ENCODE measurements at regions not wholly inside any gene's neighbourhood (a gene's known extent, or its start where the extent isn't known, plus 50 kb on each side); places are given as distances from the start of the nearest gene placed in this dataset.

GRCh38 chrX:150225756-150226155 is 137.4 kb upstream of the MAMLD1 start:
- ChIA-PET POLR2A (no interaction called here), CTCF (ENCODE audit: low intra/inter-chr PET ratio) (no interaction called here)
- Histone ChIP-seq H3K9ac (ENCODE audit: insufficient read depth in 1 of 2, low read depth in 2 of 2, low read length in 2 of 2) (no peak overlapping the region), H3K27me3 (ENCODE audit: control insufficient read depth in 2 of 2, insufficient read depth in 2 of 2, low read length in 2 of 2) (peaks cover 0 to 8% of the 10 kb centered on the region in 2 experiments; a peak in 2 of 5 replicates), H4K20me1 (replicated peaks; ENCODE audit: control insufficient read depth, insufficient read depth, low read length) (0 out of 2 replicates have a peak, but pooled peaks cover 4% of the 10 kb centered on the region), H3K4me2 (ENCODE audit: insufficient read depth, low read length) (no peak overlapping the region), H3K36me3 (ENCODE audit: control insufficient read depth, insufficient read depth, low read length) (no peaks in the 10 kb centered on the region), H3K4me1 (replicated peaks in 1 of 2; ENCODE audit: control insufficient read depth in 2 of 2, insufficient read depth in 2 of 2, low read length in 2 of 2) (no peaks in the 10 kb centered on the region), H2AFZ (ENCODE audit: low read depth, low read length) (no peak overlapping the region), H3K27ac (ENCODE audit: extremely low read depth, low read depth, low read length) (no peak overlapping the region), H3K4me3 (no peak overlapping the region), H3K9me3 (replicated peaks; ENCODE audit: control insufficient read depth, insufficient read depth, low read depth, low read length) (no peaks in the 10 kb centered on the region), H3K79me2 (ENCODE audit: control insufficient read depth, insufficient read depth, low read length) (no peaks in the 10 kb centered on the region), H3K9me1 (ENCODE audit: control insufficient read depth, insufficient read depth, low read length) (no peaks in the 10 kb centered on the region)
- in situ Hi-C loops (cut with MboI) = no loop called here
- intact Hi-C loops (cut with micrococcal nuclease) = no loop called here
- no TSS peak for BruUV-seq (replicated peaks)
- ATAC-seq = no peak
- WGBS (ENCODE audit: insufficient coverage, low coverage, missing lambda C conversion rate) = 4% methylated on average over 11 of the region's 11 CpGs
- TF ChIP-seq TFAP4 (CRISPR knock-in tag; IDR thresholded peaks at IDR 0.05; ENCODE audit: borderline replicate concordance) (no peak), SRSF3 (IDR thresholded peaks at IDR 0.05; ENCODE audit: insufficient read depth, low read length) (no peak), PHF8 (IDR thresholded peaks at IDR 0.05; ENCODE audit: borderline replicate concordance, low read length) (no peak), NFIC (IDR thresholded peaks at IDR 0.05) (no peak), SMARCB1 (IDR thresholded peaks at IDR 0.05; ENCODE audit: insufficient read length, low read depth) (no peak), GABPA (tag; conservative IDR thresholded peaks at IDR 0.05; ENCODE audit: low read depth) (no peak), CBX1 (IDR thresholded peaks at IDR 0.05; ENCODE audit: low read depth) (no peak), CAMTA2 (CRISPR knock-in tag; conservative IDR thresholded peaks at IDR 0.05) (no peak), RBM34 (IDR thresholded peaks at IDR 0.05; ENCODE audit: borderline replicate concordance, insufficient read depth, low read length) (no peak), NR2C2 (CRISPR knock-in tag; IDR thresholded peaks at IDR 0.05) (no peak), NR2C2 (tag; IDR thresholded peaks at IDR 0.05) (no peak), ADNP (tag; IDR thresholded peaks at IDR 0.05) (no peak), TAL1 (IDR thresholded peaks at IDR 0.05) (no peak), PKNOX1 (IDR thresholded peaks at IDR 0.05) (no peak), RB1 (IDR thresholded peaks at IDR 0.05; ENCODE audit: low read depth) (no peak), WHSC1 (IDR thresholded peaks at IDR 0.05; ENCODE audit: low read length) (no peak), MITF (IDR thresholded peaks at IDR 0.05) (no peak)
- no peak for DNase-seq (ENCODE audit: extremely low read depth in 1 of 4, low spot score in 3 of 4)
- no peak for FAIRE-seq

Data from K562 (cell line).